ENCODE measurements at regions not wholly inside any gene's neighbourhood (a gene's known extent, or its start where the extent isn't known, plus 50 kb on each side); places are given as distances from the start of the nearest gene placed in this dataset.

DNA sequence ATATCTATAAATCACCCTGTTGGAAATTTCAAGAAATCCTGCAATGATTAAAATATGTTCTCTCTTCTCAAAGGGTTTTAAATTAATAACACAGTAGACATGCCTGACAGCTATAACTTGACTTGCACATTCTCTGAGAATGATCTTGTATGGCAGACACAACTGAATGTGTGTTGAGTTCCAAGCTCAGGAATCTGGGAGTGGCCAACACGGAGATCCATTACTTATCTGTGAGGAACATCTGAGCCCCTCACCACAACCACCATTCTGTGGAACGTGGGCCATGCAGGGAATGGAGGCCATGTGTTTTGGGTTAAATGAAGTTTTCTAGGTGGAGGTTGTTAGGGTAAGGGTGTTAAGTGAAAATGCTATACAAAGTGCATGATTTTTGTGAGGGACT is 105.3 kb upstream of the CHMP2B start:
- Histone ChIP-seq H3K4me1 (ENCODE audit: control insufficient read depth, insufficient read depth, low read length) (no peaks in the 10 kb centered on the region), H3K79me2 (ENCODE audit: control insufficient read depth, insufficient read depth, low read length) (no peaks in the 10 kb centered on the region), H3K27ac (ENCODE audit: control insufficient read depth, insufficient read depth) (no peak overlapping the region), H2AFZ (ENCODE audit: control insufficient read depth, low read depth, low read length) (no peak overlapping the region), H3K4me3 (no peak overlapping the region), H3K36me3 (ENCODE audit: control insufficient read depth in 2 of 2, insufficient read depth in 2 of 2, low read length in 1 of 2) (no peaks in the 10 kb centered on the region), H3K9me3 (replicated peaks; ENCODE audit: control insufficient read depth, insufficient read depth, low read length) (no peaks in the 10 kb centered on the region), H3K9ac (ENCODE audit: control insufficient read depth, insufficient read depth, low read length) (no peak overlapping the region), H3K27me3 (replicated peaks in 1 of 2; ENCODE audit: control insufficient read depth in 2 of 2, insufficient read depth in 2 of 2, low read length in 1 of 2) (no peaks in the 10 kb centered on the region), H3K4me2 (ENCODE audit: control insufficient read depth, insufficient read depth) (no peak overlapping the region), H4K20me1 (ENCODE audit: control insufficient read depth, insufficient read depth) (no peaks in the 10 kb centered on the region)
- POLR2A ChIA-PET, result no interaction called here
- SMC1A ChIA-PET (ENCODE audit: uncharacterized antibody, unreplicated experiment), result no interaction called here
- in situ Hi-C loops (cut with MboI) (no loop called here), intact Hi-C loops (cut with micrococcal nuclease; ENCODE audit: unreplicated experiment) (no loop called here)
- FAIRE-seq, result no peak
- WGBS (ENCODE audit: insufficient coverage, insufficient replicate concordance, low lambda C conversion rate, missing lambda C conversion rate), result 0% methylated on average over 2 of the region's 2 CpGs
- no peak for DNase-seq (ENCODE audit: low read depth, low spot score)
- TF ChIP-seq EGR1 (IDR thresholded peaks at IDR 0.05; ENCODE audit: borderline replicate concordance in 1 of 2, low read depth in 2 of 2, low read length in 2 of 2) (no peak), MYC (IDR thresholded peaks at IDR 0.05; ENCODE audit: insufficient read depth, insufficient read length, insufficient replicate concordance, low read length, severe bottlenecking) (no peak), STAT1 (conservative IDR thresholded peaks at IDR 0.05) (no peak), ZNF207 (IDR thresholded peaks at IDR 0.05; ENCODE audit: borderline replicate concordance) (no peak)
- CTCF ChIA-PET, result no interaction called here
- no peak for ATAC-seq
- no TSS peak for BruUV-seq (replicated peaks)
- RAD21 ChIA-PET (ENCODE audit: unreplicated experiment), result no interaction called here

DNA sequence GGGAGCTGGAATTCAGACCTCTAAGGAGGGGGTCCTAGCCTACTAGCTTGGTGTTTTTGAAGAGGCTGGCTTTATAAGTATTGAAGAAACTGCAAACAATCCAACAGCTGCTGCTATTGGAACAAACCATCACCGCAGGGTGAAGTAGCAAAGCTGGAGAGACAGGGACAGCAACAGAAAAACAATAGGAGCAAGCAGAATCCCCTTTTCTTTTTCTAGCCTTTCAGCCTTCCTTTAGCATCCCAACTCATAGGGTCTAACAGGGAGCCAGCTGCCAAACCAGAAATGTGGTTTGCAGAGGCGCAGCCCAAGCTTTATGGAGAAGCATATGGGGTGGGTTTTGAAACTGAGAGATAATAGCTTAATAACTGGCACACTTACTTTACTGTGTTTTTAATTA is 106.2 kb upstream of the CHMP2B start:
- DNase-seq (ENCODE audit: low read depth, low spot score) (no peak), FAIRE-seq (no peak), ATAC-seq (no peak)
- in situ Hi-C loops (cut with MboI) (no loop called here), intact Hi-C loops (cut with micrococcal nuclease; ENCODE audit: unreplicated experiment) (no loop called here)
- Histone ChIP-seq H3K4me3 (no peak overlapping the region), H3K79me2 (ENCODE audit: control insufficient read depth, insufficient read depth, low read length) (no peaks in the 10 kb centered on the region), H3K27ac (ENCODE audit: control insufficient read depth, insufficient read depth) (no peak overlapping the region), H3K9me3 (replicated peaks; ENCODE audit: control insufficient read depth, insufficient read depth, low read length) (no peaks in the 10 kb centered on the region), H3K9ac (ENCODE audit: control insufficient read depth, insufficient read depth, low read length) (no peak overlapping the region), H3K36me3 (ENCODE audit: control insufficient read depth in 2 of 2, insufficient read depth in 2 of 2, low read length in 1 of 2) (no peaks in the 10 kb centered on the region), H3K27me3 (replicated peaks in 1 of 2; ENCODE audit: control insufficient read depth in 2 of 2, insufficient read depth in 2 of 2, low read length in 1 of 2) (no peaks in the 10 kb centered on the region), H3K4me2 (ENCODE audit: control insufficient read depth, insufficient read depth) (no peak overlapping the region), H3K4me1 (ENCODE audit: control insufficient read depth, insufficient read depth, low read length) (no peaks in the 10 kb centered on the region), H4K20me1 (ENCODE audit: control insufficient read depth, insufficient read depth) (no peaks in the 10 kb centered on the region), H2AFZ (ENCODE audit: control insufficient read depth, low read depth, low read length) (no peak overlapping the region)
- ChIA-PET POLR2A (no interaction called here), RAD21 (ENCODE audit: unreplicated experiment) (no interaction called here), CTCF (no interaction called here), SMC1A (ENCODE audit: uncharacterized antibody, unreplicated experiment) (no interaction called here)
- WGBS (ENCODE audit: insufficient coverage, insufficient replicate concordance, low lambda C conversion rate, missing lambda C conversion rate), result 70% methylated on average over 2 of the region's 2 CpGs
- no TSS peak for BruUV-seq (replicated peaks)
- TF ChIP-seq ZNF207 (IDR thresholded peaks at IDR 0.05; ENCODE audit: borderline replicate concordance) (no peak), BACH1 (IDR thresholded peaks at IDR 0.05; ENCODE audit: borderline replicate concordance) (no peak), BRCA1 (IDR thresholded peaks at IDR 0.05; ENCODE audit: low read depth, low read length) (no peak), STAT1 (conservative IDR thresholded peaks at IDR 0.05) (no peak), KDM1A (IDR thresholded peaks at IDR 0.05; ENCODE audit: borderline replicate concordance) (no peak), TCF3 (IDR thresholded peaks at IDR 0.05; ENCODE audit: borderline replicate concordance, insufficient read depth, low read depth, low read length) (no peak)
- TF ChIP-seq, protein P1, sequence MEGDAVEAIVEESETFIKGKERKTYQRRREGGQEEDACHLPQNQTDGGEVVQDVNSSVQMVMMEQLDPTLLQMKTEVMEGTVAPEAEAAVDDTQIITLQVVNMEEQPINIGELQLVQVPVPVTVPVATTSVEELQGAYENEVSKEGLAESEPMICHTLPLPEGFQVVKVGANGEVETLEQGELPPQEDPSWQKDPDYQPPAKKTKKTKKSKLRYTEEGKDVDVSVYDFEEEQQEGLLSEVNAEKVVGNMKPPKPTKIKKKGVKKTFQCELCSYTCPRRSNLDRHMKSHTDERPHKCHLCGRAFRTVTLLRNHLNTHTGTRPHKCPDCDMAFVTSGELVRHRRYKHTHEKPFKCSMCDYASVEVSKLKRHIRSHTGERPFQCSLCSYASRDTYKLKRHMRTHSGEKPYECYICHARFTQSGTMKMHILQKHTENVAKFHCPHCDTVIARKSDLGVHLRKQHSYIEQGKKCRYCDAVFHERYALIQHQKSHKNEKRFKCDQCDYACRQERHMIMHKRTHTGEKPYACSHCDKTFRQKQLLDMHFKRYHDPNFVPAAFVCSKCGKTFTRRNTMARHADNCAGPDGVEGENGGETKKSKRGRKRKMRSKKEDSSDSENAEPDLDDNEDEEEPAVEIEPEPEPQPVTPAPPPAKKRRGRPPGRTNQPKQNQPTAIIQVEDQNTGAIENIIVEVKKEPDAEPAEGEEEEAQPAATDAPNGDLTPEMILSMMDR (IDR thresholded peaks at IDR 0.05 in 2 of 3, conservative IDR thresholded peaks at IDR 0.05 in 1 of 3; ENCODE audit: control insufficient read depth in 2 of 3, extremely low read depth in 1 of 3, insufficient read depth in 1 of 3, low read depth in 3 of 3, low read length in 3 of 3), result no peak
- TF ChIP-seq, protein P2, sequence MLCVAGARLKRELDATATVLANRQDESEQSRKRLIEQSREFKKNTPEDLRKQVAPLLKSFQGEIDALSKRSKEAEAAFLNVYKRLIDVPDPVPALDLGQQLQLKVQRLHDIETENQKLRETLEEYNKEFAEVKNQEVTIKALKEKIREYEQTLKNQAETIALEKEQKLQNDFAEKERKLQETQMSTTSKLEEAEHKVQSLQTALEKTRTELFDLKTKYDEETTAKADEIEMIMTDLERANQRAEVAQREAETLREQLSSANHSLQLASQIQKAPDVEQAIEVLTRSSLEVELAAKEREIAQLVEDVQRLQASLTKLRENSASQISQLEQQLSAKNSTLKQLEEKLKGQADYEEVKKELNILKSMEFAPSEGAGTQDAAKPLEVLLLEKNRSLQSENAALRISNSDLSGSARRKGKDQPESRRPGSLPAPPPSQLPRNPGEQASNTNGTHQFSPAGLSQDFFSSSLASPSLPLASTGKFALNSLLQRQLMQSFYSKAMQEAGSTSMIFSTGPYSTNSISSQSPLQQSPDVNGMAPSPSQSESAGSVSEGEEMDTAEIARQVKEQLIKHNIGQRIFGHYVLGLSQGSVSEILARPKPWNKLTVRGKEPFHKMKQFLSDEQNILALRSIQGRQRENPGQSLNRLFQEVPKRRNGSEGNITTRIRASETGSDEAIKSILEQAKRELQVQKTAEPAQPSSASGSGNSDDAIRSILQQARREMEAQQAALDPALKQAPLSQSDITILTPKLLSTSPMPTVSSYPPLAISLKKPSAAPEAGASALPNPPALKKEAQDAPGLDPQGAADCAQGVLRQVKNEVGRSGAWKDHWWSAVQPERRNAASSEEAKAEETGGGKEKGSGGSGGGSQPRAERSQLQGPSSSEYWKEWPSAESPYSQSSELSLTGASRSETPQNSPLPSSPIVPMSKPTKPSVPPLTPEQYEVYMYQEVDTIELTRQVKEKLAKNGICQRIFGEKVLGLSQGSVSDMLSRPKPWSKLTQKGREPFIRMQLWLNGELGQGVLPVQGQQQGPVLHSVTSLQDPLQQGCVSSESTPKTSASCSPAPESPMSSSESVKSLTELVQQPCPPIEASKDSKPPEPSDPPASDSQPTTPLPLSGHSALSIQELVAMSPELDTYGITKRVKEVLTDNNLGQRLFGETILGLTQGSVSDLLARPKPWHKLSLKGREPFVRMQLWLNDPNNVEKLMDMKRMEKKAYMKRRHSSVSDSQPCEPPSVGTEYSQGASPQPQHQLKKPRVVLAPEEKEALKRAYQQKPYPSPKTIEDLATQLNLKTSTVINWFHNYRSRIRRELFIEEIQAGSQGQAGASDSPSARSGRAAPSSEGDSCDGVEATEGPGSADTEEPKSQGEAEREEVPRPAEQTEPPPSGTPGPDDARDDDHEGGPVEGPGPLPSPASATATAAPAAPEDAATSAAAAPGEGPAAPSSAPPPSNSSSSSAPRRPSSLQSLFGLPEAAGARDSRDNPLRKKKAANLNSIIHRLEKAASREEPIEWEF (IDR thresholded peaks at IDR 0.05; ENCODE audit: insufficient replicate concordance, low read depth, low read length), result no peak
